GM12878 (cell line): ENCODE measurements at regions not wholly inside any gene's neighbourhood (a gene's known extent, or its start where the extent isn't known, plus 50 kb on each side); places are given as distances from the start of the nearest gene placed in this dataset.

Source experiments
- CBX3 ChIP-seq: fragments of 200-600 bp; sonication (generic); IDR thresholded peaks from 2 replicates; pipeline ENCODE4 v1.6.1; 2016; ENCODE audit warnings: low read depth, borderline replicate concordance
- CEBPZ ChIP-seq: fragments of 150-350 bp; IDR thresholded peaks from 2 replicates; pipeline ENCODE4 v1.6.1; 2016; ENCODE audit warnings: low read depth, low read length
- CUX1 ChIP-seq: IDR thresholded peaks from 2 replicates; pipeline ENCODE4 v1.6.1; 2012; ENCODE audit warnings: improper control_type of control experiment, low read depth, low read length; ENCODE audit not compliant: insufficient replicate concordance
- IKZF1 ChIP-seq: fragments of 450-650 bp; conservative IDR thresholded peaks from 2 replicates; pipeline ENCODE4 v1.6.1; 2017; ENCODE audit warnings: antibody characterized with exemption, mild to moderate bottlenecking
- MLLT1 ChIP-seq: fragments of 450-650 bp; IDR thresholded peaks from 2 replicates; pipeline ENCODE4 v1.6.1; 2016; ENCODE audit warnings: mild to moderate bottlenecking
- NBN ChIP-seq: fragments of 450-650 bp; IDR thresholded peaks from 2 replicates; pipeline ENCODE4 v1.6.1; 2016
- NFXL1 ChIP-seq: fragments of 450-650 bp; IDR thresholded peaks from 2 replicates; pipeline ENCODE4 v1.6.1; 2017; ENCODE audit warnings: antibody characterized with exemption, mild to moderate bottlenecking, borderline replicate concordance
- NR2F1 ChIP-seq: fragments of 450-650 bp; conservative IDR thresholded peaks from 2 replicates; pipeline ENCODE4 v1.6.1; 2017; ENCODE audit warnings: mild to moderate bottlenecking
- RELA ChIP-seq: fragments of 450-650 bp; IDR thresholded peaks from 2 replicates; pipeline ENCODE4 v1.8.0; 2014; ENCODE audit warnings: borderline replicate concordance; ENCODE audit not compliant: partially characterized antibody
- RELB ChIP-seq: fragments of 450-650 bp; IDR thresholded peaks from 2 replicates; pipeline ENCODE4 v1.6.1; 2017; ENCODE audit warnings: low read depth, mild to moderate bottlenecking, moderate library complexity
- ZNF217 ChIP-seq: fragments of 450-650 bp; IDR thresholded peaks from 2 replicates; pipeline ENCODE4 v1.6.1; 2017; ENCODE audit warnings: antibody characterized with exemption, mild to moderate bottlenecking
- ZNF24 ChIP-seq: fragments of 450-650 bp; IDR thresholded peaks from 2 replicates; pipeline ENCODE4 v1.6.1; 2017; ENCODE audit warnings: antibody characterized with exemption, mild to moderate bottlenecking
- ZNF592 ChIP-seq: fragments of 450-650 bp; IDR thresholded peaks from 2 replicates; pipeline ENCODE4 v1.6.1; 2017; ENCODE audit warnings: mild to moderate bottlenecking, moderate library complexity

- TF ChIP-seq CEBPZ (no peak), CUX1 (no peak), RELA (no peak), ZNF24 (no peak), RELB (no peak), ZNF217 (no peak), MLLT1 (no peak), NFXL1 (no peak), NR2F1 (no peak), IKZF1 (no peak), ZNF592 (no peak), CBX3 (no peak), NBN (no peak)
These were observed 104.8 kb upstream of the TLL1 start (continued) for GRCh38 chr4:165768281-165768680.
